ENCODE measurements at regions not wholly inside any gene's neighbourhood (a gene's known extent, or its start where the extent isn't known, plus 50 kb on each side); places are given as distances from the start of the nearest gene placed in this dataset.
"Not testable (repeated sequence)": the region's sequence is repeated elsewhere in the genome, so short reads cannot be mapped to it uniquely, and the experiment has no call there.

DNA sequence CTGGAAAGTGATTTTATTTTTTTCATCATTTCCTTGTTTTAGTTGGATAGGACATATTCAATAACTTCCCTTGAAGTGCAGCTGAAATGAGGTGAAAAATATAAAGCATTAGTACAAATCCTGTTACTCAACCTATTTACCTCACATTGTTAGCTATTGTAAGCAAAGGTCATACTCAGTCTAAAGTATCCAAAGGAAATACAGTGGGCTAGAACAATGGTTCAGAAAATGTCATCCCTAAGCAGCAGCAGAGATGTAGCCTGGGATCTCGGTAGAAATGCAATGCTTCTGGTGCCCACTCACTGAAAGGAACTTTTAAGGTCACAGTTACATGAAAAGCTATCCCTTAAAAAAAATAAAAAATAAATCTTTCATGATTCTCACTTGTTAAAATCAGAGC lies 300.6 kb downstream of the PPP4R3C start:
- CTCF ChIA-PET: no interaction called here
- POLR2A ChIA-PET: no interaction called here

DNA sequence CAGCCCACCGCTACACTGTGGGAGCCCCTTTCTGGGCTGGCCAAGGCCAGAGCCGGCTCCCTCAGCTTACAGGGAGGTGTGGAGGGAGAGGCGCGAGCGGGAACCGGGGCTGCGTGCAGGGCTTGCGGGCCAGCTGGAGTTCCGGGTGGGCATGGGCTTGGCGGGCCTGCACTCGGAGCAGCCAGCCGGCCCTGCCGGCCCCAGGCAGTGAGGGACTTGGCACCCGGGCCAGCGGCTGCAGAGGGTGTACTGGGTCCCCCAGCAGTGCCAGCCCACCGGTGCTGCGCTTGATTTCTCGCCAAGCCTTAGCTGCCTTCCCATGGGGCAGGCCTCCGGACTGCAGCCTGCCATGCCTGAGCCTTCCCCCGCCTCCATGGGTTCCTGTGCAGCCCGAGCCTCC lies 306.2 kb downstream of the PPP4R3C start:
- CTCF ChIA-PET, POLR2A ChIA-PET: not testable (repeated sequence)

DNA sequence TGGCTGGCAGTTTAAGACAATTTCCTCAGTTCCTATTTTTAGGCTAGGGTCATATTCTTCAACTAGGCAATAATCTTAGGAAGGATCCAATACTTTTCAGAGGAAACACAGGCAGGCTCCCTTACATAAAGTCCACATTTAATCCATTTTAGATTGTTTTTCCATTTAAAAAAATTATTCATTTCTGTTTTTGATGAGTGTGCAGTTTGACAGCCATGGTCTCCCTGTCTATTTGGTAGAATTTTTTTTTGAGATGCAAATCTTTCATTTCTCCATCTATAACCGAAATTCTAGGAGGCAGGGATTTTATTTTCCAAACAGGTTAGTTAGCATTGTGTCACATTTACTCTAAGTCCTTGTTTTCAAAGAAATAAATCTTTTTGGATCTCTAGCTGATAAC lies 326.8 kb downstream of the PPP4R3C start:
- ChIA-PET CTCF (no interaction called here), POLR2A (no interaction called here)

DNA sequence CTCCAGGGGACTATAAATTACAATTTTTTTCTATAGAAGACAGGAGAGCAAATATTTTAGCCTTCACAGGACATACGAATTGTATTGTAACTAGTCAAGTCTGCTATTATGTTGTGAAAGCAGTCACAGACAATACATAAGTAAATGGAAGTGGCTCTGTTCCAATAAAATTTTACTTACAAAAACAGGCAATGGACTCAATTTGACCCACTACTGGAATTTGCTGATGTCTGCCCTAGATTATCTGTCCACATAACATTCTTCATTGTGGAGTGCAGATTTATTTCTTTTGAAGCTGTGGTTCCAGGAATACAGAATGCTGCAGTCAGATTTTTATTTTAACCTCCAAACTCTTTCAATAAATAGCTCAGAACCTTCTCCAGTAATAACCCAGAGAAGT lies 330.3 kb downstream of the PPP4R3C start:
- CTCF ChIA-PET: no interaction called here
- POLR2A ChIA-PET: no interaction called here

DNA sequence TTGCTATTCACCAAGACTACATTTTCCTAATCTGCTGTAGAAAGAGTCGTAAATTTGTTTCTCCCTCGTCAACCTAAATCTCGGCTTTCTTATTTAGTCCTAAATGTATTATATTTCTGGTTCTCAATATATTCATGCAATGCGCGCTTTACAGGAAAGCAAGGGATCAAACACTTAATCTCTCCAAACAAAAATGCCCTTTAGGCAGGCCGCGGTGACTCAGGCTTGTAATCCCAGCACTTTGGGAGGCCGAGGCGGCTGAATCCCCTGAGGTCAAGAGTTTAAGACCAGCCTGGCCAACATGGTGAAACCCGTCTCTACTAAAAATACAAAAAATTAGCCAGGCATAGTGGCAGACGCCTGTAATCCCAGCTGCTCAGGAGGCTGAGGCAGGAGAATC lies 376.0 kb downstream of the PPP4R3C start:
- CTCF ChIA-PET, POLR2A ChIA-PET: not testable (repeated sequence)

DNA sequence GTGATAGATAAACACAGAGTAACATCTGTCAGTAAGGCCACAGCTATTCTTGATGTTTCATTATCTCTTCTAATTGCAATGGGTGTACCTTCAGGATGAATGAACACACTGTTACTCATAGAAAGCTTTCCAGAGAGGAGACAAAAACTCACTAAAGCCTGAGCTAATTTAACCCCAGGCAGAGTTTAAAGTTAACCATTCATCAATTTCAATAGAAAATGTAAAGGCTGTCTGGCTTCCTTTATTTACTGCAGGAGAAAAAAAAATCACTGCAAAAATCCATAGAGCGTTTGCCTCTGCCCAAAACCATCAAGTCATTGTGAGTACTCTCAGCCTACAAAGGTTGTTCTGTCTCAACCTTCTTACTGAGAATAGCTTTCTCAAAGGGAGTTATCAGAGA lies 376.9 kb downstream of the PPP4R3C start:
- CTCF ChIA-PET: no interaction called here
- POLR2A ChIA-PET: no interaction called here

DNA sequence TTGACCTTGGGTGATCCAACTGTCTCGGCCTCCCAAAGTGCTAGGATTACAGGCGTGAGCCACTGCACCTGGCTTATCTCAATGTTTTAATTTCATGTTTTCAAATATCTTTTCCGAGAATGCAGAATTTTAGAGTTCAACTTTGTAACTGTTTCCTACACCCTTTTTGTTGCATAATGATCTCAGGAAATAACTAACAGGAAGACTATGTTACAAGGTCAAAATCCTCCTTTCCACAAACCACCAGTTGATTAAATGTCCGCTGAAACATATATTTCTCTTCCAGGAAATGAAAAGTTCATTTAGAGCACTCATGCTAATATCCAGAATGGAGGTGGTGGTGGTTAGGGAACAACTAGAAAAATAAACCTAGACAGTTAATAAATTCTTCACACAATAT lies 377.8 kb downstream of the PPP4R3C start:
- ChIA-PET POLR2A (no interaction called here), CTCF (no interaction called here)

DNA sequence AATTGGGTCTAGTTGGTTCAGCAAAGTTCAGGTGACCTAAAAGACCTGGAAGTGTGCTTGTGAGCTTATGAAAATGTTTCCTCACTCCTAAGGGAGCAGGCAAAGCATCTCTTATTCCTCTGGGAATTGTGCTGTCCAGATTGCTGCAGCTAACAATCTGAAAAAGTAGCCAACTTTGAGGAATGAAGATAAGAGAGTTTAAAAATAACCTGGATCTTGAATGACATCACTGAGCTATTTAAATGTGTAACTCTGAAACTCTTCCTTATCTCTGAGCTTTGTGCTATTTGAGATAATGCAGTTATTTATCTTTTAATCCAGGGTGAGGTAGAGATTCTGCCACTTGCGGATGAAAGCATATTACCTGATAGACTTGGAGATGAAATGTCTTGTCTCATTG lies 384.8 kb downstream of the PPP4R3C start:
- ChIA-PET CTCF (no interaction called here), POLR2A (no interaction called here)

DNA sequence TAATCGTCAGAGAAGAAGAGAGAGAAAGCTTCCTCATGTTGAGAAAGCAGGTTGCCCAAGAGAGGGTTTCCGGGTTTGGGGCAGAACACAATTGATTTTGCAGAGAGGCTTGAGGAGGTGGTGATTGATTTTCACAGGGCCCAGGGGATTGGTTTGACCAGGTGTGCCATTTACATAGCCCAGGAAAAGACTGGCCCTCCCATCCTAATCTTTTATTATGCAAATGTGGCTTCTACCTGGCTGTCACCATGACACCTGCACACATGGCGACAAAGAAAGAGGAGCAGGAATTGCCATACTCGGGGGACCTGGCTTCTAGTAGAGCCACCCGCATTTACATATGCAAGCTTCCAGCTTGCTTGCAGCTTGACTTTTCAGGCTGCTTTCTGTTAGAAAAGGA lies 405.3 kb downstream of the PPP4R3C start:
- CTCF ChIA-PET: no interaction called here
- POLR2A ChIA-PET: no interaction called here

DNA sequence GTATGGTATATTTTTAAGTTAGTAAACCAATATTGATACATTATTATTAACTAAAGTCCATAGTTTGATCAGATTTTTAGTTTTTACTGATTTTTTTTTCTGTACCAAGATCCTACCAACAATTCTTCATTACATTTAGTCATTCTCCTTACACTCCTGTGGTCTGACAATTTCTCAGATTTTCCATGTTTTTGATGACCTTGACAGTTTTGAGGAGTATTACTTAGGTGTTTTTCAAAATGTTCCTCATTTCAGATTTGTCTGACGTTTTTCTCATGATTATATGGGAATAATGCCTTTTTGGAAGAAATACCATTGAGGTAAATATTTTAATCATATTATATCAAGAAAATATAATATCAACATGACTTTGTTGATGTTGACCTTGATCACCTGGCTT lies 423.8 kb downstream of the PPP4R3C start:
- ChIA-PET CTCF (no interaction called here), POLR2A (no interaction called here)

DNA sequence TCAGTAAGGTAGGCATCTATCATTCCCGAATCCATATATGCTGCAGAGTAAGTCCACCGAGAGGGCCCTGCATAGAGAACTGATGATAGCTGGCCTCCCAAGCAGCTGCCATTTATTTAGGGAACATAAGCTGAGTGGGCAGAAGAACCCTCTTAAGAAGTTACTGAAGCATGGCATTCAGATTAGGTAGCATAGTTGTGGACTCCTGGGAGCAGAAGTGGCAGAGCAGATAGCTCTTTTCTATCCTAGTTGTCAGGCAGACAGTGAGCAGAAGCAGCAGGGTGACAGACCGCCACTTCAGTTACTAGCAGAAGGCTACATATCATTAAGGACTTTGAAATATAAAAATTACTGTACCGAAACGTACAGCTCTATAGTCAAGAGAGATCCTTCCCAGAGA lies 454.7 kb downstream of the PPP4R3C start:
- ChIA-PET POLR2A (no interaction called here), CTCF (no interaction called here)

DNA sequence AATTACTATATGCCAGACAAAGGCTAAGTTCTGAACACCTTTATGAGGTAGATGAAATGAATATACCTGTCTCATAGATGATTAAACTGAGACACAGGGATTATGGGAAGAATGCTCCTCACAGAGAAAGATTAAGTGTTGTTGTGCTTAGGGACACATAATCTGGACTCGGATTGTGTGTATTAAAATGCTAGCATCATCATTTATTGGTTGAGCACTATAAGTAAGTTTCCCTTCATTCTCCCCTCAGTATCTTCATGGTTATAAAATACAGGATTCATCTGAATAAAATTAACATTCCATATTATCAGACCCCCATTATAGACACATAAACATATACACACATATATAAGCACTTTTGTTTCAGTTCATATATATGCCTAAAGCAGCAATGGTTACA lies 463.5 kb downstream of the PPP4R3C start:
- ChIA-PET CTCF (no interaction called here), POLR2A (no interaction called here)

DNA sequence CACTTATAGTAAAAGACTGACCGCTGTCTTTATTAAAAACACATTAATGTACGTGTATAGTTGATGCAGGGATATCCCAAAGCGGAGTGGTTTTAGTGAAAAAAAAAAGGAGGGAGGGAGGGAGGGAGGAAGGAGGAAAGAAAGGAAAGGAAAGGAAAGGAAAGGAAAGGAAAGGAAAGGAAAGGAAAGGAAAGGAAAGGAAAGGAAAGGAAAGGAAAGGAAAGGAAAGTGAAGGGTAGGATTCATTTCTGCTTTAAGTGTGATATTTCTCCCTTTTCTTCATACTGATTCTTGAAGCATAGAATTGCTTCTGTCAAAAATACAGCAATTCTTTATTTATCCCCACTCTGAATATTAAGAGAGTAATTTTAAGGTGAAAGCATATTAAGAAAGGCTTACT lies 504.9 kb downstream of the PPP4R3C start:
- CTCF ChIA-PET: no interaction called here
- POLR2A ChIA-PET: no interaction called here

DNA sequence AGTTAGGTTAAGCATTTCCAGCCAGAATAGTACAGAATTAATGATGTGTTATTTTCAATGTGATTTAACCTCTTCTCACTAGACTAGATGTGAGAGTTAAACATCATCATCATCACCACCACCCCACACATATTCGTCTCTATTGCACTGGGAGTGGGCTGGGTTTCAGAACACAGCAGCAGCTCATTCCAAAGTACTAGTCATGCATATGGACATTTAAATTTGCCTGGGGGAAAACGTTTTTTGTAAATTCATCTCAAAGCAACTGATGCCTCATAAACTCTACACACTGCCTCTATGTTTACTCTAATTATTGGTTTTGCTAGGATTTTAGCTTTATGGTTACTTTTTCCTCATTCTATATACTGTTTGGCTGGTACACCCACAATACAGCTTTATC lies 509.1 kb downstream of the PPP4R3C start:
- ChIA-PET POLR2A (no interaction called here), CTCF (no interaction called here)

DNA sequence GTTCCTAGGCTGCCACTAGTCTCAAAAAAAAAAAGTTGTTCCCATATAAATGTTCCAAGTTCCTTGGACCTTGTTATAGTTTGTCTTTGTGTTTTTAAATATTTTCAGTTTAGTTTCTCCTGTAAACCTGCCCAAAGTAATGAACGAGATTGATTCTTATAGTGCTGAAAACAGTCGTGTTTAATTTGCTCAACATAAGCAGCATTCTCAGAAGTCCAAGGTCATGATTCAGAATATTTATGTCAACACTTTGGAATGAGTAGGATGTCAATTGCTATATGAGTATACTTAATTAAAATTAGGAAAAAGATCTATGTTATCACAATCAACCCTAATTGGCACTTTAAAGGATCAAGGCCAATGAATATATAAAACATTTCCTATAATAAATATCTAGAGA lies 510.9 kb downstream of the PPP4R3C start:
- ChIA-PET CTCF (no interaction called here), POLR2A (no interaction called here)

DNA sequence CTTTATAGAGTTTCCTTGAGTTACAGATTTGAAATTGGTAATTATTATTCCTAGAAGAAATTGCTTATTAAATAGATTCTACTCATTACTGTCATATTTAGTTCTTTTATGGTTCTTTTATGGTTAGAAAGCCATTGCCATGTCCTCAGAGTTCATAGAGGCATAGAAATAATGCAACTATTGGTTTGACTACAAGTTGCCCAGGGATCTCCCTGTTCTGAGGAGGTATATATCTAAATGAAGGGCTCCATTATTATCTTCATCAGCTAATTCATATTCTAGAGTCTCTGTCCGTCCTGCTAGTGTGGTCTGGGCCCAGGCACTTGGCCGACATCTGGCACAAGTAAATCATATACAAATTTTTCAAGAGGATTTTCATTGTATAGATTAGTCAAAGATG lies 535.7 kb downstream of the PPP4R3C start:
- CTCF ChIA-PET: no interaction called here

DNA sequence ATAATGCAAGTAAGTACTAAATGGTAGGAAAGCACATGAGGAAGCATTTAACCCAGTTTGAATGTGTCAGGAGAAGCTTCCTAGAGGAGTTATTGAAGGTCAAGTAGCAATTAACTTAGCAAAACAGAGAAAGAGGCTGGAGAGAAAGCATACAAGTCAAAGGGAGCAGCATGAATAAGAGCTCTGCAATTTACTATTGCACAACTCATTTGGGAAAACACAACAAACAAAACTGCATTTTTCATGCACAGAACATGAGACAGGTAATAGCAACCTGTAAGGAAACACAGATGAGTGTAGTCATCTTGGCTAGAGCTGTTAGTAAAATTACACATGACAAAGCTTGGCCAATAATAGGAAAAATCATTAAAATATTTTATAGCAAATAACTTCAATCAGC lies 538.1 kb downstream of the PPP4R3C start:
- CTCF ChIA-PET: no interaction called here

More for the DNA sequence above, 535.7 kb downstream of the PPP4R3C start:
- POLR2A ChIA-PET: no interaction called here

DNA sequence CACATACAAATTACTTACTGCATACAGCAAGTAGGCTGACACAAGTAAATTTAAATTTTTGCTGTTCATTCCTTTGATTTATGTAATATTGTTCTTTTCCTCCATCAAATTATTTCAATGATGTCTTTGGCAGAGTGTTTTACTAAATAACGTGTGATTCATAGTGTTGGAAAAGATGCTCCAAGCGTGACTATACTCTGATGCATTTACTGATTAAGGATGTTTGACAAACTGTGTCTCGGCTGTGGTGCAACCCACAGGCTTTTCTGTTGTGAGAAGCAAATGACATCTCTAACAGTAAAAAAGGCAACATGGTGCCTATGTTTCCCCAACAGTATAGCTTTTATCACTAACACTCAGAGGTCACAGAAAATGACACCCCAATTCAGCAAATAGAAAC lies 540.9 kb downstream of the PPP4R3C start:
- CTCF ChIA-PET: no interaction called here

More for the DNA sequence above, 538.1 kb downstream of the PPP4R3C start:
- POLR2A ChIA-PET: no interaction called here

DNA sequence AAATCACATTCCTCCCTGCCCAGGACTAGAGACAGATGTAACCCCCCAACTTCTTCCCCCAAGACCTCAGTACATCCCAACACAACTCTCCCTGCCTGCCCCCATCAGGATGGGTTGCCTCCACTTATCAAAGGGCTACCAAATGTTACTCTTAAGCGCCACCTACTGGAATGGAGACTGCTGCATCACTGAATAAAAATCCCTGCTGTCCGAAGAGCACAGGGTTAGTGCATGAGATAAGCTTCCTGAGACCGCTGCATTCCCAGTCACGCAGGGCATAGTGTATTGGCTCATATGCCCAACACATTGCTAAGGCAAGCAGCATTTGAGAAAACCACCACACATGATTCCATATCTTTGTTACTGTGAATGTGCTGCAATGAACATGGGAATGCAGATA lies 544.5 kb downstream of the PPP4R3C start:
- POLR2A ChIA-PET: no interaction called here
- CTCF ChIA-PET: no interaction called here

More for the DNA sequence above, 540.9 kb downstream of the PPP4R3C start:
- POLR2A ChIA-PET: no interaction called here

DNA sequence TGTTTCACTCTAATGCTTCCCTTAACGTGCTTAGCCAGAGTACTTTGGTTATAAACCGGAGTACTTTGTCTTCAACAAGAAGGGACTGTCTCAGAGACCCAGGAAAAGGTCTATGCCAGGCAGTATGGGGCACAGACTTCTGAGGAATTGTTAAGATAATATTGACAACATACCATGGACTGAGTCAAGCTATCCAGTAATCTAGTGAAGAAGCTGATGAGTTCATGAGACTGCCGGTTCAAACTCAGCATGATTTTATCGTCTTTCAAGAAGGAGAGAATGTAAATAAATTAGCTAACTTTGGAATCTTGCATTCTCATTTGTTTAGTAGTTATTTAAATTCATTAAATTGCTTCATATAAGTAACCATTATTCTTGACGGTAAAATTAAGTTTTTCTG lies 546.1 kb downstream of the PPP4R3C start:
- POLR2A ChIA-PET: no interaction called here
- CTCF ChIA-PET: no interaction called here

DNA sequence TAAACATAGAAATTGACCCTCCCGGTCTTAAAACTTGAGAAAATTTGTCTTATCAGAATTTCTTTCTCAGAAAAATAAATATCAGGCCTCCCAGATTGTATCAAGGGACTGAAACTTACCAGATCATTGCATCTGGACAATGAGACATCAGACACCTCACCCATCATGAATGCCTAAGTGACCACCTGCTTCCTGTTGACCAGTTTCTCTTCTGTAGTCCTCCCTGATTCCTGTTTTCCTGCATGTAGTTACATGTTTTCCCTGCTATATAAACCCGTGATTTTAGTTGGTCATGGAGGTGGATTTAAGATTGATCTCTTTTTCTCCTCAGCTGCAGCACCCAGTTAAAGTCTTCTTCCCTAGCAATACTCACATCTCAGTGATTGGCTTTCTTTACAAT lies 548.1 kb downstream of the PPP4R3C start:
- ChIA-PET CTCF (no interaction called here), POLR2A (no interaction called here)

DNA sequence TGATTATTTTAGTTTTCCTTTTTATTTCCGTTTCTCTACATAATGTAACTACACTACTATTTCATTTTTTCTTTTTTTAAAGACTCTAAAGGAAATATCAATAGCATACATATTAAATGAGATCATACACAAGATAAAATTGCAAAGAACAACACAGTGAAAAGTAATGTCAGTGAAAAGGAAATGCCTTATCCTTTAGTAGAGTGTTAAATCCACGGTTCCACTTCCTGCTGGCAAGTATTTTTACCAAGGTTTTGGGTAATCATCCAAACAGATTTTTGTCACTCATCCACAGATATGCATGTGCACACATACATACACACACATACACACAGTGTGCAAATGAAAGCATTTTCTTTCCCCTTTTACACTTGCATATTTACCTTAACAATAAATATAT lies 548.9 kb downstream of the PPP4R3C start:
- CTCF ChIA-PET: no interaction called here
- POLR2A ChIA-PET: no interaction called here

DNA sequence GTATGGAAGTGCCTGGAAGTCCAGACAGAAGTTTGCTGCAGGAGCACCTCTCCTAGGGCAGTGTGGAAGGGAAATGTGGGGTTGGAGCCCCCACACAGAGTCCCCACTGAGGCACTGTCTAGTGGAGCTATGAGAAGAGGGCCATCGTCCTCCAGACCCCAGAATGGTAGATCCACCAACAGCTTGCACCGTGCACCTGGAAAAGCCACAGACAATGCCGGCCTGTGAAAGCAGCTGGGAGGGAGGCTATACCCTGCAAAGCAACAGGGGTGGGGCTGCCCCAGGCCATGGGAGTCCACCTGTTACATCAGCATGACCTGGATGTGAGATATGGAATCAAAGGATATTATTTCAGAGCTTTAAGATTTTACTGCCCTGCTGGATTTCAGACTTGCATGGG lies 551.4 kb downstream of the PPP4R3C start:
- CTCF ChIA-PET, POLR2A ChIA-PET: not testable (repeated sequence)

DNA sequence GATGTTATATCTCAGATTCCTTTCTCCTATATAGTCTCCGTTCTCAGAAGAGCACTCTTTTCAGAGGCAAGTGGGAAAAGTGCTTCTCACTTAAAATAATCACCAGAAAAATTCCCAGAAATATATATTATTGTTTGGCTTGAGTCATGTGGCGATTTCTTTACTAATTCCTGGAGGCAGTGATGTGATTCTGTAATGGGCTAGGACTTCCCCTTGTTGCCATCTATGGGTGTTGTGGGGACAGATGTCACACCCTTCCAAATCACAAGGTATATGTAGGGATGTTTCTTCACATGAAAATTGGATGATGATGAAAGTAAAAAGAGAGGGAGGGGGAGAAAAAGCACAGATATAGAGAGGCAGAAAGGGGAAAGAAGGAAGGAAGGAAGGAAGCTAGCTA lies 553.4 kb downstream of the PPP4R3C start:
- CTCF ChIA-PET: no interaction called here
- POLR2A ChIA-PET: no interaction called here

Data from activated CD8-positive, alpha-beta memory T cell treated with anti-CD3 and anti-CD28 coated beads for 36 hours (primary cell).